ENCODE measurements at regions not wholly inside any gene's neighbourhood (a gene's known extent, or its start where the extent isn't known, plus 50 kb on each side); places are given as distances from the start of the nearest gene placed in this dataset.

DNA sequence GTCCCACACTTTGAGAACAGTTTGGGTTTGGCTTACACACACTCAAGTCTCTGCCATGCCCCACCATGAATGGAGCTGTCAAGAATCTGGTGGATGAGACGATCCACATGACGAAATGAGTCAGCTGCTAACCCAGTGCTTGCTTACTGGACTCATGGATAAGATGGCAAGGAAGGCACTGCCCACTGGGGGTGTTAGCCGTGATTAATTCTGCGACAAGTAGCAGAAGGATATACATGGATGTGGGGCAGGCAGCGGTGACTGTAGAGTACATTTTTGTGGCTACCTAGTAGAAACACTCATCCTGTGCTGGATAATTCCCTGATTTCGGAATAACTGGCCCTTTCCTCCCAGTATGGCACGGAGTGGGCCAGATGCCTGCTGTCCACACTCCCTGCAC lies 77.5 kb downstream of the SPATA31C2 start:
- TF ChIP-seq, protein P1, sequence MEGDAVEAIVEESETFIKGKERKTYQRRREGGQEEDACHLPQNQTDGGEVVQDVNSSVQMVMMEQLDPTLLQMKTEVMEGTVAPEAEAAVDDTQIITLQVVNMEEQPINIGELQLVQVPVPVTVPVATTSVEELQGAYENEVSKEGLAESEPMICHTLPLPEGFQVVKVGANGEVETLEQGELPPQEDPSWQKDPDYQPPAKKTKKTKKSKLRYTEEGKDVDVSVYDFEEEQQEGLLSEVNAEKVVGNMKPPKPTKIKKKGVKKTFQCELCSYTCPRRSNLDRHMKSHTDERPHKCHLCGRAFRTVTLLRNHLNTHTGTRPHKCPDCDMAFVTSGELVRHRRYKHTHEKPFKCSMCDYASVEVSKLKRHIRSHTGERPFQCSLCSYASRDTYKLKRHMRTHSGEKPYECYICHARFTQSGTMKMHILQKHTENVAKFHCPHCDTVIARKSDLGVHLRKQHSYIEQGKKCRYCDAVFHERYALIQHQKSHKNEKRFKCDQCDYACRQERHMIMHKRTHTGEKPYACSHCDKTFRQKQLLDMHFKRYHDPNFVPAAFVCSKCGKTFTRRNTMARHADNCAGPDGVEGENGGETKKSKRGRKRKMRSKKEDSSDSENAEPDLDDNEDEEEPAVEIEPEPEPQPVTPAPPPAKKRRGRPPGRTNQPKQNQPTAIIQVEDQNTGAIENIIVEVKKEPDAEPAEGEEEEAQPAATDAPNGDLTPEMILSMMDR (IDR thresholded peaks at IDR 0.05), result no peak
- no peak for TF ChIP-seq POLR2A (IDR thresholded peaks at IDR 0.05)
- TF ChIP-seq POLR2AphosphoS5 (IDR thresholded peaks at IDR 0.05), result no peak
